GM12878 (cell line): ENCODE measurements at regions not wholly inside any gene's neighbourhood (a gene's known extent, or its start where the extent isn't known, plus 50 kb on each side); places are given as distances from the start of the nearest gene placed in this dataset.

Experiments
- FOXM1 ChIP-seq: IDR thresholded peaks from 2 replicates; pipeline ENCODE4 v1.6.1; 2012; ENCODE audit warnings: low read depth, mild to moderate bottlenecking, inconsistent platforms, low read length, moderate library complexity
- RAD21 ChIP-seq: IDR thresholded peaks from 2 replicates; pipeline ENCODE4 v1.6.1; 2011; ENCODE audit warnings: mild to moderate bottlenecking, low read depth, low read length, moderate library complexity; ENCODE audit not compliant: insufficient read depth
- TARDBP ChIP-seq: IDR thresholded peaks from 2 replicates; pipeline ENCODE4 v1.6.1; 2016; ENCODE audit warnings: borderline replicate concordance

GRCh38 chr7:37504801-37505200 lies 56.1 kb upstream of the ELMO1 start:
- TF ChIP-seq FOXM1 (no peak), RAD21 (no peak), TARDBP (no peak)
